Fibroblast of skin of abdomen (primary cell): ENCODE measurements at regions not wholly inside any gene's neighbourhood (a gene's known extent, or its start where the extent isn't known, plus 50 kb on each side); places are given as distances from the start of the nearest gene placed in this dataset.

Source experiments
- DNase-seq: peaks from one replicate; pipeline ENCODE4 v3.0.0-alpha.2; 2013

DNA sequence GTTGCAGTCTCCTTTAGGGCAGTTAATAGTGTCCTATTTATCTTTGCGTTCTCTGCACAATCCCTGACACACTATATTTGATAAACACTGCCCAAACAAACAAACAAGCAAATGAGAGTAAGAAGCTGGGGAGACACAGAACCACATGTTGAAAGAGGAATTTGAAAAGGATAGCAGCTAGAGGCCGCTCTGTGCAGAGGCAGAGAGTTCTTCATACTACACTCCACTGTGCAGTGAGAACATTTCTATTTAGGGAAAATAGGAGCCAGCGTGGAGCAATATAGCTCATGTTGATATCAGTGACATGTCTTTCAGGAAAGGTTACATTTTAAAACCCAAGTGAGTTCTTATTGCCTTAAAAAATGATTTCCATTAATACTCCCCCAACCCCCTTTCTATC is 140.3 kb upstream of the SEL1L start:
- no peak for DNase-seq

DNA sequence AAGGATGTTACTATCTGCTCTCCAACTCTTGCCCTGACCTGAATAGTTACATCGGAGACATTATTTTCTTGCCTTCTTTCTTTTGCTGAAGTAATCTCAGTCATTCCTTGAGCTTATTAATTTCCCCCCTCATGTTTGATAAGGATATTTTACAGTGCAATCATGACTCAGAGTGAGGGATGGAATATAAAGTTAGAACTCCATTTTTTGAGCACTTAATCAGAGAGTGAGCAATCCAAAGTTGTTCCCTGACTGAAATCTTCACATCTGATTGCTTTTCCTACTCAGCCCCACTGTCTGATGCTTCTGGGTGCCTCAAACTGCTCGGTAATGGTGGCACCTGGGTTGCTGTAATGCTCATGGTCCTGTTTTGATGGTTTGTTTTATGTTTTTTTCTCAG is 142.7 kb upstream of the SEL1L start:
- DNase-seq = no peak

DNA sequence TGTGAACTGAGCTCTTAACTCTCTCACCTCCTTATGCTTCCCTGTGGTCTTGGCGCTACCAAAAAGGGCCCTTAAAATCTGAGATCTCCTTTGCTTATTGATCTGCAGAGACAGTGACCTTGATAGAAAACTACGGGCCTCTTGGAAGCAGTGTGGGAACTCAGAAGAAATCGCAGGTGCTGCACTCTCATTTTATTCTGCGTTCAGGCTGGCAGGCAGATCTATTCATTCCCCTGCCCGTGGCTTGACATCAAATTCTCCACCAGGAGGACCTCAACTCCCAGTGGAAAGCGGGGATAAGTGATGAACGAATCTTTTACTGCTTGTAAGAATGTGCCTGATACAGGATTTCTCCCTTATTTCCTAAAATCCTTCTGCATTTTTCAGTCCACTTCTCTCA is 143.2 kb upstream of the SEL1L start:
- no peak for DNase-seq

DNA sequence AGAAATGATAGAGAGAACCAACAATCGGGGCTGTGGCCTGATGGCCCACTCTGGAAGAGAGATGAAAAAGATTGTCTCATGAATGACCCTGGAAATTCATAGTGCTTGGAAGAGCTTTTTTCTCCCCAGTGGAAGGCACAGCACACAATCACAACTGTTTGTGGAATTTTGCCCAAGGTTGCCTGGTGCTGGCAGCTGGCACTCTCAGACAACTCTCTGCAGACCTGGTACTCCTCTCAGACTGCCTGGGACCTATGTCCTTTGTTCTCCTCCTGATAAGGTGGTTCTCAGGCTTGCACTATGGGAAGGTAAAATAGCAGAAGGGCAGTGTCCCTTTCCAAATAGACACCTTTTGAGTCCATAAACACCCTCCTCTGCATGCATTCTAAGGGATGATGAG is 144.1 kb upstream of the SEL1L start:
- DNase-seq = no peak

- DNase-seq = no peak
Observed at GRCh38 chr14:81679226-81679625, 145.6 kb upstream of the SEL1L start.

DNA sequence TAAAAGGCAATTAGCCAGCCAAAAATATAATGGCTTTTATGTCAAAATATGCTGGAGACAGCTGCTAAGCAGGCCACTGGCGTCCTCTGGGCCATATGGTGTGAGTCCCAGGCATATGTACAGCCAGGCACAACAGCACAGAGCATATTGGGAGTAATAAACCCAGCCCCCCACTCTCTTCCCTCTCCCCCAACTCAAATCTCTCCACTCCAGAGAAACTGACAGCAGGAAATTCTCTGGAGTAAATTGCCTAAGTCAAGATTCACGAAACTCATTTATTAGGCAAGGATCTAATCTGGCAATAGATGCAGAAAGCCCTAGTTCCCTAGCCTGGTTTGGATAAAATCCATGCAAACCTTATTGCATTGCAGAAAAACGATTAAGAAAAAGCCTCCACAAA is 147.9 kb upstream of the SEL1L start:
- DNase-seq = no peak

GRCh38 chr14:81682134-81682533 is 148.5 kb upstream of the SEL1L start:
- no peak for DNase-seq

- DNase-seq = no peak
Observed at GRCh38 chr14:81682701-81683100, 149.0 kb upstream of the SEL1L start.

GRCh38 chr14:81684696-81685095 is 151.0 kb upstream of the SEL1L start:
- no peak for DNase-seq

GRCh38 chr14:81686512-81686911 is 152.9 kb upstream of the SEL1L start:
- DNase-seq = no peak

DNA sequence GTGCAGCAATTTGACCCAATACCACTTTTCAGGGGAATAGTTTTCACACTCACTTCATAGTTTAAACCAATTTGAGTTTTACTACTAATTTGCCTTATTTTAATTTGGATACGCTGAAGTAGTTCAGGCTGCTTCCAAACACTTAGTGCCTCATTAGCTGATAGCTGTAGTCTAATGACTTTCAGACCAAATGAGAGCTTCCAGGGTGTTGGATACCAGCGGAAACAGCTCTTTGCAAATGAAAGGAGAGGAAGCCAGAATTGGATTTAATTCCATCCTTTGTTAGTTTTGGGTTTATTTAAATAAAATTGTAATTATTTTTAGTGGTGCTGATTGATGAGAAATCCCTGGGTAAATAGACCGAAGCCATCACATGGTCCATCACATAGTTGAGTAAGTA is 158.3 kb upstream of the SEL1L start:
- DNase-seq = no peak

DNA sequence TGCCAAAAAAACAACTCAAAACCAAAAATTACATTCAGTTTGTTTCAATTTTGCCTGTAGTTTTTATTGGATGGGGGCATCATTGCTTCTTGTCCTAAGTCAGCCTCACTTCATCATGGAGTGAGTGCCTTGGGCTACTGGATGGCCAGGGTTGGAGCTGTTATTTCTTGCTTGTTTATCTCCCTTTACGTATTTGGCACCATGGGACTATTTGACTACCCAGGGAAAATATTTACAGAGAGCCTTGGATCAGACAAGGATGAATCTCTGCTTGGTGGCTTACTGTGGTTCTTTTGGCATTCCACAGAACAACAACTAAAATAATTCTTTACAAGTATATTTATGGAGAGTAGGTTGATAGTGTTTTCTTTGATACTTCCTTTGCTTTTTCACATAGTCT is 160.8 kb upstream of the SEL1L start:
- no peak for DNase-seq

GRCh38 chr14:81709681-81710080 is 176.0 kb upstream of the SEL1L start:
- no peak for DNase-seq

- DNase-seq = peak; percentile 18
Observed at GRCh38 chr14:81710232-81710845, 176.7 kb upstream of the SEL1L start.

- no peak for DNase-seq
Observed at GRCh38 chr14:81715731-81716130, 182.1 kb upstream of the SEL1L start.

- DNase-seq = no peak
Observed at GRCh38 chr14:81716953-81717352, 183.3 kb upstream of the SEL1L start.

GRCh38 chr14:81723956-81724355 is 190.3 kb upstream of the SEL1L start:
- DNase-seq = no peak

GRCh38 chr14:81727218-81727617 is 193.6 kb upstream of the SEL1L start:
- DNase-seq = peak; percentile 51

- DNase-seq = peak; percentile 10
Observed at GRCh38 chr14:81728447-81728846, 194.8 kb upstream of the SEL1L start.

- DNase-seq = no peak
Observed at GRCh38 chr14:81729622-81730021, 196.0 kb upstream of the SEL1L start.

DNA sequence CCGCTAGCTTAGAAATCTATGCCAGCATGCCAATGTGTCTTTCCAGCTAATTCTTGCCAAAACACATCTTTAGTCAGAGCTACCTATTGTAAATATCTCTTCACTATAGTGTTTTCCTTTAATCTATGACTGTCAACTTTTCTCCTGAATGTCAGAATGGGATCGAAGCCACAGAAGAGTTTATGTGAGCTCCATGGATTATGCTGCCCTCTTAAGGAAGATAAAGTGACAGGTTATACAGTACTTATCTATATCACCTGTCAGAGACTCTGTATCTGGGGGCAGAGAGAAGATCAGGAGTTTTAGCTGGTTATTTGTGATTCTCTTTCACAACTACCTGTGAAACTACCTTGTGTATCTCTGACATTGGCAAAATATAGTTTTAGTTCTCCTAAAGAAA is 204.3 kb upstream of the SEL1L start:
- no peak for DNase-seq

- DNase-seq = no peak
Observed at GRCh38 chr14:81738946-81739659, 205.4 kb upstream of the SEL1L start.

GRCh38 chr14:81743605-81744004 is 210.0 kb upstream of the SEL1L start:
- DNase-seq = no peak

- no peak for DNase-seq
Observed at GRCh38 chr14:81751198-81751597, 217.5 kb upstream of the SEL1L start.

- no peak for DNase-seq
Observed at GRCh38 chr14:81759541-81759940, 225.9 kb upstream of the SEL1L start.
